ENCODE measurements at regions not wholly inside any gene's neighbourhood (a gene's known extent, or its start where the extent isn't known, plus 50 kb on each side); places are given as distances from the start of the nearest gene placed in this dataset.

DNA sequence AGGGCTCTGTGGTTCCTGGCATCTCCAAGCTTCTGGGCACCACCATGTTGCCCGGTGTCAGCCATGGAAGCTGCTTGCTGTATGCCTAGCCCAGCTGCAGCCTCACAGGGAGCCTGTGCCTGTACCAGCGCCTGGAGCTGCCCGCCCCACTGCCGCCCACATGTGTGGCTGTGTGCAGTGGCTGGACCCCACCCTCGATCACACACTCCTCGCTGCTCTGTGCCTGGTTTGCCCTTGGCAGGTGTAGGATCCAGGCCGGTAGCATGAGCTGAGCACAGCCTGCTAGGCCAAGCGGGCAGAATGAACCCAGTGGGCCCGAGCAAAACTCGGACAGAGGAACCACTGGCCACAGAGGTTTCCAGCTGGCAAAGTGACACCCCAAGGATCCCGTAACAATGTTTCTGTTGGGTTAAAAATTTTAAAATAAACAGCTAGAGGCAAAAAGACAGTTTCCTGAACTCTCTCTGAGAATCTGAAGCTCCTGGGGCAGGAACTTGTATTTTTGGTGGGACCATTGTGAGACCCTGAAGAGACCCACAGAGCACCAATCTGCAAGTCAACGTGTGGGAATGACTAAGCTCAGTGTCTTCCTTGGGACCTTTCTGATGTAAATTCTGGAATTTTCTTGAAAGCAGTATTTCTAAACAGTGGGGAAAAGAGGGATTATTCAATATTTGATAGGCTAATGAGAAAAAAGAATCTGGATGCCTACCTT lies 73.1 kb upstream of the CCDC112 start:
- TF ChIP-seq CTCF (IDR thresholded peaks at IDR 0.05), result no peak
- TF ChIP-seq POLR2A (IDR thresholded peaks at IDR 0.05), result no peak
- TF ChIP-seq POLR2AphosphoS5 (IDR thresholded peaks at IDR 0.05; ENCODE audit: insufficient read depth in 1 of 2, low read depth in 1 of 2), result no peak

All from vagina (tissue), 2 donors.